Activated CD4-positive, alpha-beta memory T cell treated with anti-CD3 and anti-CD28 coated beads for 36 hours (primary cell): ENCODE measurements at regions not wholly inside any gene's neighbourhood (a gene's known extent, or its start where the extent isn't known, plus 50 kb on each side); places are given as distances from the start of the nearest gene placed in this dataset.
A peak's percentile ranks its signal among the peaks of the same experiment; 100 is the strongest.

ENCODE experiments used
- CTCF ChIA-PET: fragments of 350-600 bp; sonication (Branson Sonifier 250); formaldehyde crosslinking; loops from one replicate; lab custom pipeline; 2021; ENCODE audit warnings: antibody characterized with exemption, inconsistent platforms; lab: Charles Lee
- POLR2A ChIA-PET: fragments of 350-600 bp; sonication (Branson Sonifier 250); formaldehyde crosslinking; loops from one replicate; lab custom pipeline; 2021; ENCODE audit warnings: antibody characterized with exemption; lab: Charles Lee
- DNase-seq: peaks from one replicate; pipeline ENCODE4 v3.0.0-alpha.2; 2020
- H3K27ac Mint-ChIP-seq: one replicate; pipeline ENCODE4 v1.8.0; 2021; ENCODE audit warnings: mixed read lengths
- H3K27me3 Mint-ChIP-seq: one replicate; pipeline ENCODE4 v1.8.0; 2021; ENCODE audit warnings: mixed read lengths
- H3K36me3 Mint-ChIP-seq: one replicate; pipeline ENCODE4 v1.8.0; 2021; ENCODE audit warnings: mixed read lengths
- H3K4me1 Mint-ChIP-seq: one replicate; pipeline ENCODE4 v1.8.0; 2021; ENCODE audit warnings: low read depth, mixed read lengths
- H3K4me3 Mint-ChIP-seq: one replicate; pipeline ENCODE4 v1.8.0; 2021; ENCODE audit warnings: mild to moderate bottlenecking, mixed read lengths
- H3K9me3 Mint-ChIP-seq: one replicate; pipeline ENCODE4 v1.8.0; 2021; ENCODE audit warnings: mixed read lengths
- intact Hi-C: fragments of 100-400 bp; cut with micrococcal nuclease; formaldehyde crosslinking; loops from one replicate; pipeline ENCODE4 v1.15.1; 2023

DNA sequence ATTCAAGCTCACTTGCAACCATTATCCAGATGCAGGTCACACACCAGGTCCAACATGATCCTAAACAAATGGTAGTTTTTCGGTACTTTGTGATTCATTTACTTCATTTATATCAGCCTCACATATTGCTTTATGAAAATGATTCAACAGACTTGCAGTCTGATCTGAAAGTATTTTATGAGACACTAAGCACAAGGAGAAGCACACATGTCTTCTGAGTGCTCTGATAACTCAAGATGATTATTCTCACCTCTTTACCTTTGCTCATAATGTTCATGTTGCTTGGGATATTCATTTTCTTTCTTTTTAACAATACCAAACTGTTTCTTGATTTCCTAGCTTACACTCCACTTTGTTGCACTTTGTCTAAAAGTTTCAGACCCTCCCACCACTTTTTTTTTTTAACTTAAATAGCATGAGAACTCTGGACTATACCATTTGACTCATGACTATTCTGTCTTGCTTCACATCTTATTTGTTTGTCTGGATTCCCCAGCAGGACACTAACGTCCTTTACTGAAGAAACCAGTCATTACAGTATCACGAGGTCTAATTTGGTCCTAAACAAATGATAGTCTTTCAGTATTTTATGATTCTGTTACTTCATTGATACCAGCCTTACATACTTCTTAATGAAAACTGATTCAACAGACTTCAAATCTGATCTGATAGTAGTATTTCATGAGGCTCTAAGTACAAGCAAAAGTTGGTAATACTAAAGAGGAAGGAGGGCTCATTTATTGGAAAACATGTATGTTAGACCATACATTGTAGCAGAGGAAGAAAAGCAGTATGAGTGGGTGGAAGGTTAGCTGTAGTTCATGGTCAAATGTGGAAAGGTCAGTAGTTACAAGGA is 171.8 kb upstream of the AHR start:
- no peak for DNase-seq
- Mint-ChIP-seq H3K4me1 (peaks cover 25% of the 10 kb centered on the region), H3K36me3 (no peaks in the 10 kb centered on the region), H3K9me3 (no peaks in the 10 kb centered on the region), H3K27me3 (no peaks in the 10 kb centered on the region), H3K4me3 (no peak overlapping the region), H3K27ac (peak overlapping the region; percentile 57)
- CTCF ChIA-PET, result interaction anchor here (2.2 kb wide), 1 partner anchor 144 kb away, joined by 5 read pairs; no protein-coding TSS in a partner anchor
- POLR2A ChIA-PET, result interaction anchor here (1.8 kb wide), 1 partner anchor 179 kb away, joined by 4 read pairs; no protein-coding TSS in a partner anchor
- intact Hi-C loops, result loop anchor here (1.0 to 2.0 kb wide), 5 partner anchors 8 to 108 kb away; no protein-coding TSS in a partner anchor

DNA sequence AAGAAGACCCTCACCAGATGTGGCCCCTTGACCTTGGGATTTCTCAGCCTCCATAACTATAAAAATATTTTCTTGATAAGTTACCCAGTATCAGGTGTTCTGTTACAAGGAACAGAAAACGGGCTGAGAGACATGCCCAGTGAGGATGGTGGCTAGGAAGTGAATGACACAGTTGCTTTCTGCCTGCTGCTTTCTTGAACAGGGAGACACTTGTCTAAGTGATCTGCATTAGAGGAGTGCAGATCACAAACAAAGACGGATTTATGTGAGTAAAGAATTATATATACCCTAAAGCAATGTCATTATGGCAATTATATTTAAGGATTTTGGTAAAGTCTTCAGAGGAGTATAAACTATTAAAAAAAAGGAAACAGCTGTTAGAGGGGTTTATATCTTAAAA is 169.2 kb upstream of the AHR start:
- Mint-ChIP-seq H3K9me3 (no peaks in the 10 kb centered on the region), H3K4me1 (peaks cover 25% of the 10 kb centered on the region), H3K27me3 (peaks cover 2% of the 10 kb centered on the region), H3K27ac (no peak overlapping the region), H3K36me3 (no peaks in the 10 kb centered on the region), H3K4me3 (no peak overlapping the region)
- DNase-seq, result no peak
- POLR2A ChIA-PET, result no interaction called here
- intact Hi-C loops, result no loop called here
- CTCF ChIA-PET, result no interaction called here

DNA sequence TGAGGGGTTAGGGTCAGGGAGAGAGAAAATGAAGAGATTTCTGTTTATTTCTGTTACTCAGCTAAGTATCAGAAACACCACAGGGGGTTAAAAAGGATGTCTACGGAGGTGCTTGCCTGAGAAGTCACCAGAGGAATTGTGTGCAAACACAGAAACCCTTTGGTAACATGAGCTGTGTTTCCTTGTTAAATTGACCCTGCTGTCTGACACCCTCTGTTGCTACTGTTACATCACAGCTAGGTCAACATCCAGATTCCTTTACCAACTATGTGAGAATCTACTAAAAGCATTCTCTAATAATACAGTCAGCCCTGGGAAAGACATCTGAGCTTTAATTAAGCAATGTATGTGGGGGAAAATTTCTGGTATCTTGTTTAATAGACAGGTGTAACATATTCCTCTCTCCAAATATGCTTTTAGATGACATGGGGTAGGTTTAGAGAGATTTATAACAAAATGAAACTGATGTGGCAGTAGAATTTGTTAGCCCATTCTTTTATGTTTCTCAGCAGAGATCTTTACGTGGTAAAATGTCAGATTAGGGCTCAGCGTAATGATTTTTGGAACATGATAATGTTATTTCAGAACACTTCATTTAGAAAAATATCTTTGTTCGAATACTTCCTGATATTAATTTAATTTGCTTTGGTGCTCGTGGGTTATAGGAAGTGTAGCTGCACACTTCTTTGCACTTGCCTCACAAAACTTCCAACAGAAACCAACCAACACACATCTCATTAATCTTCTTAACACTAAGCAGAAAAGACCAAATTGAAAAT is 168.0 kb upstream of the AHR start:
- no peak overlapping the region for H3K27ac Mint-ChIP-seq
- H3K9me3 Mint-ChIP-seq, result no peaks in the 10 kb centered on the region
- no peaks in the 10 kb centered on the region for H3K36me3 Mint-ChIP-seq
- ChIA-PET CTCF (interaction anchor here (0.6 kb wide), 1 partner anchor 117 kb away, joined by 3 read pairs; no protein-coding TSS in a partner anchor), POLR2A (interaction anchor here (1.8 kb wide), 1 partner anchor 29 kb away, joined by 7 read pairs; no protein-coding TSS in a partner anchor)
- intact Hi-C loops, result loop anchor here (5.0 to 10.0 kb wide), 2 partner anchors 68 to 814 kb away; partner anchors contain the start of gene SNX13
- H3K27me3 Mint-ChIP-seq, result peaks cover 2% of the 10 kb centered on the region
- H3K4me3 Mint-ChIP-seq, result no peak overlapping the region
- no peak for DNase-seq
- H3K4me1 Mint-ChIP-seq, result peaks cover 38% of the 10 kb centered on the region

DNA sequence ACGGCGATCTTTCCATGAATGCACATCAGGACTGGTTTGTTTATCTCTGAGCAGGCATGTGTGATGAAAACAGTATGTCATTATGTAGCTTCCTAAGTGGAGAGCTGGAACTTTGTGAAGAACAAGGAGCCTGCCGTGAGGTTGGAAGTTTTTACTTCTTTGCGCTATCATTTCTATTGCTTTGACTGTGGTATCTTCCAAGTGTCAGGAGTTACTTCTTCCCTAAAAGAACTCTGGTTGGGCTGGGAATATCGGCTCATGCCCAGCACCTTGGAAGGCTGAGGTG is 167.4 kb upstream of the AHR start:
- no peaks in the 10 kb centered on the region for H3K36me3 Mint-ChIP-seq
- CTCF ChIA-PET, result no interaction called here
- peaks cover 2% of the 10 kb centered on the region for H3K27me3 Mint-ChIP-seq
- intact Hi-C loops, result loop anchor here (5.0 to 10.0 kb wide), 2 partner anchors 69 to 814 kb away; partner anchors contain the start of gene SNX13
- peaks cover 38% of the 10 kb centered on the region for H3K4me1 Mint-ChIP-seq
- no peaks in the 10 kb centered on the region for H3K9me3 Mint-ChIP-seq
- no peak for DNase-seq
- POLR2A ChIA-PET, result interaction anchor here (1.8 kb wide), 1 partner anchor 29 kb away, joined by 7 read pairs; no protein-coding TSS in a partner anchor
- no peak overlapping the region for H3K27ac Mint-ChIP-seq
- H3K4me3 Mint-ChIP-seq, result no peak overlapping the region

DNA sequence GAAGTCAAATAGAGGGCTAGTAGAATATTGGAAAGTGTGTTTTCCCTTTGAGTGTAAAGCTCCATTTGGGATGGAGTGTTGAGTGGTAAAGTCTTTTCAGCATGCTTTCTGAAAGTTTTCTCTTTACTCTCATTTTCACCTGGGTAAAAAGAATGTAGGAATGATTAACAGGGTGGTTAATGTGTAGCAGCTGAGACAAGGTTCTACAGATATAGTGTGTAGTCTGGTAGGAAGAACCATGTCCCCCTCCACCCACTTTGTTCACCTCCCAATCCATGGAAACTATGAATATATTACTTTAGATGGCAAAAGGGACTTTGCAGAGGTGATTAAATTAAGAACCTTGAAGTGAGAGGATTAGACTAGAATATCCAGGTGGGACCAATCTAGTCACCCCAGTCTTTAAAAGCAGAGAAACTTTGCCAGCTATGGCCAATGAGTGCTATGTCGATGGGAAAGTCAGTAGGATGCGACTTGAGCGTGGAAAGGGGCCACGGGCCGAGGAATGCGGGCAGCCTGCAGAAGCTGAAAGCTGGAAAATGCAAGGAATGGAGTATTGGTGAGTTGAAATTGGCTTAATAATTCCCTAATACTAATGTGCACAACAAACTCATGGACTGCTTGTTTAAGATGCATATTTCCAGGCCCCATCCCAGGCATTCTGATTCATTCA is 166.3 kb upstream of the AHR start:
- intact Hi-C loops, result loop anchor here (5.0 to 10.0 kb wide), 2 partner anchors 70 to 813 kb away; partner anchors contain the start of gene SNX13
- peaks cover 2% of the 10 kb centered on the region for H3K27me3 Mint-ChIP-seq
- peaks cover 34% of the 10 kb centered on the region for H3K4me1 Mint-ChIP-seq
- H3K4me3 Mint-ChIP-seq, result no peak overlapping the region
- no peak for DNase-seq
- ChIA-PET CTCF (interaction anchor here (0.9 kb wide), 1 partner anchor 170 kb away, joined by 3 read pairs; no protein-coding TSS in a partner anchor), POLR2A (interaction anchor here (1.8 kb wide), 1 partner anchor 28 kb away, joined by 7 read pairs; no protein-coding TSS in a partner anchor)
- no peak overlapping the region for H3K27ac Mint-ChIP-seq
- no peaks in the 10 kb centered on the region for H3K36me3 Mint-ChIP-seq
- no peaks in the 10 kb centered on the region for H3K9me3 Mint-ChIP-seq

DNA sequence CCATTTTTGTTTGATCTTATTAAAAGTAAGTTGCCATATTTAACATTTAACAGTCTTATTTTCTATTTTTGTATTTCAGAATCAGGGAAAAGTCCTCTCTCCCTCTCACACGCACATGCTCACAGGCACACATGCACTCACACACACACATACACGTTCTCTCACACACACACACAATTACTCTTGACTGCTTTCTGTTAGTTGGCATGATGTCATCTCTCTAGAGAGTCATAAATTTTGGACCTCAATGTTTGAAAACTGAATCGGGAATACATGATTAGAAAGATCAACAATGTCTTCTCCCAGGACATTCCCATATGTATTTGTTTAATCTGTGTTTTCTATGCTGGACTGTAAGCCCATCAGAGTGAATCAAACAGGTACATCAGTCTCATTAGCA is 165.7 kb upstream of the AHR start:
- intact Hi-C loops, result loop anchor here (5.0 to 10.0 kb wide), 2 partner anchors 70 to 812 kb away; partner anchors contain the start of gene SNX13
- Mint-ChIP-seq H3K27ac (no peak overlapping the region), H3K36me3 (no peaks in the 10 kb centered on the region), H3K9me3 (no peaks in the 10 kb centered on the region), H3K4me3 (no peak overlapping the region), H3K4me1 (peaks cover 32% of the 10 kb centered on the region), H3K27me3 (peaks cover 2% of the 10 kb centered on the region)
- DNase-seq, result no peak
- ChIA-PET CTCF (no interaction called here), POLR2A (no interaction called here)

DNA sequence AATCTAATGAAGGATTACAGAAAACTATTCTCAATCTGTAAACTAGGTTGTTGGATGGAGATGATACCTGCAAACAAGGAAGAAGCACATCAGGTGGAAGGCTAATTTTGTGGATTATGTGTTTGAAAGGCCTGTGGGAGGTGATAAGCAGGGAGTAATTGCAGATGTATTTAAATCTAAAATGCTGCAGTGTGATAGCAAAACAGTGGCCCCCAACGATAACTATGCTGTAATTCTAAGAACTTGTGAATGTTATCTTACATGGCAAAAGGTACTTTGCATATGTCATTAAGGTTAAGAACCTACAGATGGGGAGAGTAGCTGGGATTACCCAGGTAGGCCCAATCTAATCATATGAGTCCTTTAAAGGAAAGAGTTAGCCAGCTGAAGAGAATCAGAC is 164.5 kb upstream of the AHR start:
- Mint-ChIP-seq H3K27me3 (peaks cover 2% of the 10 kb centered on the region), H3K9me3 (no peaks in the 10 kb centered on the region), H3K27ac (peak overlapping the region; percentile 42), H3K36me3 (no peaks in the 10 kb centered on the region), H3K4me3 (no peak overlapping the region), H3K4me1 (peaks cover 44% of the 10 kb centered on the region)
- intact Hi-C loops, result loop anchor here (1.0 to 10.0 kb wide), 4 partner anchors 8 to 811 kb away; partner anchors contain the start of gene SNX13
- POLR2A ChIA-PET, result interaction anchor here (2.4 kb wide), 1 partner anchor 165 kb away, joined by 6 read pairs; the partner anchor contains the start of gene AHR
- CTCF ChIA-PET, result no interaction called here
- no peak for DNase-seq

DNA sequence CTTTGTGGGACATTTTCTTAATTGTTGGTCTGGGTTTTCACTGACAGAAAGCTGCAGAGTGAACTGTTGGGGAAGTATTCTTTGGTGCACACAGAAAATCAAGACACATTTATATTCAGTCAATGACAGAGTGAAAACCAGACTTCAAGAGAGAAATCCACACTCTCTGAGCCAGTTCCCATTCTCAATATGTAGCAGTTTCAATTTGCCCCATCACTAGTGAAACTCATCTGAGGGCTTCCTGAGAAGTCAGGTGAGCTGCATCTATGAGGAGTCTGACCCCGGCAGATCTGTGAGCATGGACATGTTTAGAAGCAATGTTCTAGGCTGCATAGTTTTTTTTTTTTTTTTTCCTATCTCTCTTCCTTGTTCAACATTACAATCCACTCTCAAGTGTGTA is 163.7 kb upstream of the AHR start:
- Mint-ChIP-seq H3K27ac (peak overlapping the region; percentile 42), H3K36me3 (no peaks in the 10 kb centered on the region), H3K27me3 (peaks cover 2% of the 10 kb centered on the region), H3K9me3 (no peaks in the 10 kb centered on the region), H3K4me3 (no peak overlapping the region), H3K4me1 (peaks cover 53% of the 10 kb centered on the region)
- CTCF ChIA-PET, result interaction anchor here (1.5 kb wide), 1 partner anchor 167 kb away, joined by 6 read pairs; no protein-coding TSS in a partner anchor
- DNase-seq, result peak; percentile 47
- POLR2A ChIA-PET, result interaction anchor here (2.4 kb wide), 1 partner anchor 164 kb away, joined by 6 read pairs; the partner anchor contains the start of gene AHR
- intact Hi-C loops, result loop anchor here (1.0 to 10.0 kb wide), 6 partner anchors 8 to 810 kb away; partner anchors contain the start of genes ANKMY2, BZW2 and SNX13

DNA sequence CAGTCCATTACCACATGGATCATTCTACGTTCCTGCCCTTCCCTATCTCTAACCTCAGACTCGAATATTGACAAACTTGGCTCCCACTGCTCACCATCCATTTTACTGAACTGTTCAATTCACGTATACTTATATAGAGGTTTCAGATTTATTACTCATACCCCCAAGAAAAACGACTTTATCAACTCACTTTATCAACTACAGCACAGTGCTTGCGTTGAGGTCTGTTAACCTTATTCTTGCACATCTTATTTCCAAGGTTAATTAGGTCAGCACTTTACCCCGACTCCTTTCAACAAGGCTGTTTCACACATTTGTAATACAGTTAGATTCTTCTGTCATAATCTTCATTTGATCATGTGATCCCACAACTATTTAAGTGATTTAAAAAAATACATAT is 162.3 kb upstream of the AHR start:
- peaks cover 57% of the 10 kb centered on the region for H3K4me1 Mint-ChIP-seq
- peak overlapping the region; percentile 40 for H3K27ac Mint-ChIP-seq
- CTCF ChIA-PET, result interaction anchor here (1.1 to 1.5 kb wide), 2 partner anchors 127 to 166 kb away, joined by 3 to 6 read pairs; no protein-coding TSS in a partner anchor
- POLR2A ChIA-PET, result interaction anchor here (0.7 to 2.4 kb wide), 2 partner anchors 8 to 163 kb away, joined by 3 to 6 read pairs; partner anchors contain the start of gene AHR
- intact Hi-C loops, result loop anchor here (5.0 to 10.0 kb wide), 3 partner anchors 94 to 809 kb away; partner anchors contain the start of genes ANKMY2, BZW2 and SNX13
- no peak overlapping the region for H3K4me3 Mint-ChIP-seq
- H3K36me3 Mint-ChIP-seq, result no peaks in the 10 kb centered on the region
- no peak for DNase-seq
- H3K27me3 Mint-ChIP-seq, result peaks cover 2% of the 10 kb centered on the region
- no peaks in the 10 kb centered on the region for H3K9me3 Mint-ChIP-seq

DNA sequence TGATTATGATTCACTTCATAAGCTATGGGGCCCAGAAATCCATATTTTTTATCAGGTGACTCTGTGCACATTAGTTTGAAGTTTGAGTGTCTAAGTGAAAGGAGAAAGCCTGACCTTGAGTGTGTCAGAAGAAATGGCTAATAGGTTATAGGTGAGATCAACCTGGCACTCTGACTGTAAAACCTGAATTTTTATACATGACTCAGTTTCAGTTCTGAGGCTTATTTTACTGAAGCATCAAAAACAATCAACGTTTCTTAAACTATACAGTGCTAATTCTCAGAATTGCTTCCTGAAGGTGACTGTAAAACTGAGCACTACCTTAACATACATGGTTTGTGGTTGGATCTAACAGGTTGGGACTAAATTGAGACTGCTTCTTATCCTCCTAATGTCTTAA is 159.4 kb upstream of the AHR start:
- no peak overlapping the region for H3K4me3 Mint-ChIP-seq
- no peaks in the 10 kb centered on the region for H3K36me3 Mint-ChIP-seq
- DNase-seq, result no peak
- H3K27me3 Mint-ChIP-seq, result no peaks in the 10 kb centered on the region
- ChIA-PET CTCF (interaction anchor here (1.3 kb wide), 1 partner anchor 263 kb away, joined by 3 read pairs; no protein-coding TSS in a partner anchor), POLR2A (interaction anchor here (1.0 kb wide), 1 partner anchor 490 kb away, joined by 3 read pairs; no protein-coding TSS in a partner anchor)
- peak overlapping the region; percentile 82 for H3K27ac Mint-ChIP-seq
- intact Hi-C loops, result loop anchor here (1.0 to 10.0 kb wide), 12 partner anchors 13 to 806 kb away; partner anchors contain the start of genes AHR, ANKMY2, BZW2 and SNX13
- H3K4me1 Mint-ChIP-seq, result peaks cover 70% of the 10 kb centered on the region
- H3K9me3 Mint-ChIP-seq, result no peaks in the 10 kb centered on the region
